DOHH2 (cell line): ENCODE measurements at regions not wholly inside any gene's neighbourhood (a gene's known extent, or its start where the extent isn't known, plus 50 kb on each side); places are given as distances from the start of the nearest gene placed in this dataset.

Source experiments
- H3F3A ChIP-seq: fragments of 200-600 bp; sonication (generic), shearing (Covaris generic); 2 replicates; pipeline ENCODE4 v1.6.0; 2016; ENCODE audit warnings: antibody characterized with exemption, mild to moderate bottlenecking; ENCODE audit not compliant: control insufficient read depth, insufficient read depth
- H3K27ac ChIP-seq: fragments of 200-600 bp; sonication (generic); 2 replicates; pipeline ENCODE4 v1.5.1; 2014; ENCODE audit warnings: low read depth, mild to moderate bottlenecking, low read length, moderate library complexity
- H3K27me3 ChIP-seq: fragments of 200-600 bp; sonication (generic); 2 replicates; pipeline ENCODE4 v1.6.1; 2014; ENCODE audit warnings: mild to moderate bottlenecking, low read length, mixed read lengths; ENCODE audit not compliant: control insufficient read depth
- H3K36me3 ChIP-seq: fragments of 200-600 bp; sonication (generic); 2 replicates; pipeline ENCODE4 v1.6.1; 2014; ENCODE audit warnings: mild to moderate bottlenecking, low read length, moderate library complexity, mixed read lengths; ENCODE audit not compliant: control insufficient read depth
- H3K4me1 ChIP-seq: fragments of 200-600 bp; sonication (generic); 2 replicates; pipeline ENCODE4 v1.6.1; 2014; ENCODE audit warnings: mild to moderate bottlenecking, low read length, mixed read lengths; ENCODE audit not compliant: control insufficient read depth
- H3K4me2 ChIP-seq: fragments of 200-600 bp; sonication (generic); 2 replicates; pipeline ENCODE4 v1.6.0; 2014; ENCODE audit warnings: mild to moderate bottlenecking, low read length, moderate library complexity
- H3K4me3 ChIP-seq: fragments of 200-600 bp; sonication (generic); 2 replicates; pipeline ENCODE4 v1.5.1; 2014; ENCODE audit warnings: mild to moderate bottlenecking, low read length, mixed read lengths
- H3K79me2 ChIP-seq: fragments of 200-600 bp; sonication (generic); 2 replicates; pipeline ENCODE4 v1.6.1; 2014; ENCODE audit warnings: mild to moderate bottlenecking, low read length, mixed read lengths; ENCODE audit not compliant: control insufficient read depth
- H3K9me2 ChIP-seq: fragments of 200-600 bp; sonication (generic); replicated peaks from 2 replicates; pipeline ENCODE4 v1.6.1; 2014; ENCODE audit warnings: mild to moderate bottlenecking, low read length, mixed read lengths; ENCODE audit not compliant: control insufficient read depth
- H3K9me3 ChIP-seq: fragments of 200-600 bp; sonication (generic); 2 replicates; pipeline ENCODE4 v1.6.1; 2014; ENCODE audit warnings: antibody characterized with exemption, low read length, mixed read lengths; ENCODE audit not compliant: control insufficient read depth, insufficient read depth
- H4K20me1 ChIP-seq: fragments of 200-600 bp; sonication (generic); 2 replicates; pipeline ENCODE4 v1.6.0; 2014; ENCODE audit warnings: low read depth, mild to moderate bottlenecking, antibody characterized with exemption, low read length, moderate library complexity; ENCODE audit not compliant: control insufficient read depth, insufficient read depth
- CTCF ChIP-seq: fragments of 200-600 bp; sonication (generic); IDR thresholded peaks from one replicate; pipeline ENCODE4 v1.5.1; 2014; ENCODE audit warnings: antibody characterized with exemption, mild to moderate bottlenecking, low read depth, low read length; ENCODE audit not compliant: poor library complexity, severe bottlenecking
- EZH2phosphoT487 ChIP-seq: fragments of 200-600 bp; sonication (generic); IDR thresholded peaks from 2 replicates; pipeline ENCODE4 v1.6.1; 2017; ENCODE audit warnings: borderline replicate concordance, mild to moderate bottlenecking, antibody characterized with exemption, low read length, moderate library complexity, mixed read lengths

GRCh38 chr2:238552226-238552625 lies 125.5 kb downstream of the ASB1 start:
- Histone ChIP-seq H3K79me2 (no peaks in the 10 kb centered on the region), H3K36me3 (no peaks in the 10 kb centered on the region), H3F3A (no peaks in the 10 kb centered on the region), H4K20me1 (no peaks in the 10 kb centered on the region), H3K9me2 (no peaks in the 10 kb centered on the region), H3K27me3 (no peaks in the 10 kb centered on the region), H3K4me3 (no peak overlapping the region), H3K9me3 (no peaks in the 10 kb centered on the region), H3K27ac (no peak overlapping the region), H3K4me2 (no peak overlapping the region), H3K4me1 (no peaks in the 10 kb centered on the region)
- TF ChIP-seq EZH2phosphoT487 (no peak), CTCF (no peak)

GRCh38 chr2:238553159-238553558 lies 126.4 kb downstream of the ASB1 start:
- Histone ChIP-seq H3K27me3 (no peaks in the 10 kb centered on the region), H3K27ac (no peak overlapping the region)

DNA sequence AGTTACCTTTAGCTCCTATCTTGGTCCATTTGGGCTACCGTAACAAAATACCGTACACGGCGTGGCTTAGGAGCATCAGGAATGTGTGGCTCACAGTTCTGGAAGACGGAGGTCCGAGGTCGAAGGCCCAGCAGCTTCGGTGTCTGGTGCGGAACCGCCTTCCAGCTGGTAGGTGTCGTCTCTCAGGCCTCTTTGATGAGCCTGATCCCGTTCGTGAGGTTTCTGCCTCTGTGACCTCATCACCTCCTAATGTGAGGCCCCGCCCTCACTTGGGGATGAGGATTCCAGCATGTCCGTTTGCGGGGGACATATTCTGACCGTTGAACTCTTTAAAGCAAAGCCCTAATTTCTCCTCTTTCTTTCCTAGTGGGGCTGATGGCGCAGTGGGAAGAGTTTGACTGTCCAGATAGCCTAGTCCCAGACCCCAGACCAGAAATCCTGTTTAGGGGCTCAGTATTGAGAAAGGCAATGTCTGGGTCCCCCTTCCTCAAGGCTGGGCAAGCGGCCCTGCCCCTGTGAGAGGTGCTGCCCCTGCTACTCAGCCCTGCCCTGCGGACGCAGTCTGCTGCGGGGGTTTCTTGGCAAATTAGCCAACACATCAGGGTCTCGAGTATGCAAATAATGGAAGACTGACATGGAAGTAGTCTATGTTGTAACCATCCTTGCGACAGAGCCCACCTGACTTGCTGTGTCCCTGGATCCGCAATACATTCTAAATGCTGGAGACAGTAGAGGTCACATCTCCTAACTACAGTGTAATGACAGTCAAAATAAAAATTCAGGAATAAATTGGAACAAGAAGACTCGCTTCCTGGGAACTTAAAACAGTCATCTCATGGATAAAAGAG lies 128.0 kb downstream of the ASB1 start:
- H3K9me2 ChIP-seq, result no peaks in the 10 kb centered on the region
- no peak overlapping the region for H3K27ac ChIP-seq
- H3K4me1 ChIP-seq, result no peaks in the 10 kb centered on the region
- H3K79me2 ChIP-seq, result no peaks in the 10 kb centered on the region
- no peaks in the 10 kb centered on the region for H4K20me1 ChIP-seq
- TF ChIP-seq CTCF (no peak), EZH2phosphoT487 (no peak)
- H3K9me3 ChIP-seq, result no peaks in the 10 kb centered on the region
- H3K4me2 ChIP-seq, result no peak overlapping the region
- H3K27me3 ChIP-seq, result no peaks in the 10 kb centered on the region
- no peaks in the 10 kb centered on the region for H3K36me3 ChIP-seq
- no peak overlapping the region for H3K4me3 ChIP-seq
- no peaks in the 10 kb centered on the region for H3F3A ChIP-seq

More at GRCh38 chr2:238553159-238553558, 126.4 kb downstream of the ASB1 start:
- Histone ChIP-seq H3K36me3 (no peaks in the 10 kb centered on the region), H3K9me3 (no peaks in the 10 kb centered on the region), H3K79me2 (no peaks in the 10 kb centered on the region), H3K9me2 (no peaks in the 10 kb centered on the region), H3K4me1 (no peaks in the 10 kb centered on the region), H3K4me2 (no peak overlapping the region), H3F3A (no peaks in the 10 kb centered on the region), H4K20me1 (no peaks in the 10 kb centered on the region), H3K4me3 (no peak overlapping the region)
- TF ChIP-seq CTCF (no peak), EZH2phosphoT487 (no peak)
